H9 (cell line): ENCODE measurements at regions not wholly inside any gene's neighbourhood (a gene's known extent, or its start where the extent isn't known, plus 50 kb on each side); places are given as distances from the start of the nearest gene placed in this dataset.

Experiments
- DNase-seq: peaks from one replicate; pipeline ENCODE4 v3.0.0-alpha.2; 2017
- H2AFZ ChIP-seq: one replicate; pipeline ENCODE4 v1.6.1; 2013; ENCODE audit warnings: mild to moderate bottlenecking, low read length, control low read depth, moderate library complexity
- H2AK5ac ChIP-seq: 2 replicates; pipeline ENCODE4 v1.6.1; 2013; ENCODE audit warnings: low read length, control low read depth, mixed read lengths; ENCODE audit not compliant: insufficient read length
- H2BK120ac ChIP-seq: one replicate; pipeline ENCODE4 v1.6.1; 2013; ENCODE audit warnings: low read depth, mild to moderate bottlenecking, low read length, control low read depth, inconsistent platforms; ENCODE audit not compliant: poor library complexity, severe bottlenecking
- H2BK12ac ChIP-seq: 2 replicates; pipeline ENCODE4 v1.6.1; 2013; ENCODE audit warnings: low read length, control low read depth, mixed read lengths, low read depth; ENCODE audit not compliant: insufficient read length
- H2BK15ac ChIP-seq: 2 replicates; pipeline ENCODE4 v1.6.1; 2013; ENCODE audit warnings: low read depth, low read length, control low read depth
- H2BK20ac ChIP-seq: one replicate; pipeline ENCODE4 v1.6.1; 2013; ENCODE audit warnings: low read depth, mild to moderate bottlenecking, low read length, control low read depth, inconsistent platforms; ENCODE audit not compliant: poor library complexity, severe bottlenecking
- H2BK5ac ChIP-seq: 2 replicates; pipeline ENCODE4 v1.6.1; 2013; ENCODE audit warnings: low read length, control low read depth, mixed read lengths; ENCODE audit not compliant: insufficient read length
- H3K14ac ChIP-seq: 2 replicates; pipeline ENCODE4 v1.6.1; 2013; ENCODE audit warnings: low read length, control low read depth; ENCODE audit not compliant: insufficient read depth
- H3K18ac ChIP-seq: 2 replicates; pipeline ENCODE4 v1.6.1; 2013; ENCODE audit warnings: low read depth, mild to moderate bottlenecking, mixed read lengths, low read length, control low read depth; ENCODE audit not compliant: insufficient read length
- H3K23ac ChIP-seq: 2 replicates; pipeline ENCODE4 v1.6.1; 2013; ENCODE audit warnings: low read length, control low read depth, mixed read lengths, low read depth; ENCODE audit not compliant: insufficient read length
- H3K23me2 ChIP-seq: 2 replicates; pipeline ENCODE4 v1.6.1; 2013; ENCODE audit warnings: low read depth, mild to moderate bottlenecking, mixed read lengths, low read length, control low read depth; ENCODE audit not compliant: insufficient read length, poor library complexity, severe bottlenecking
- H3K27ac ChIP-seq: 2 replicates; pipeline ENCODE4 v1.5.1; 2013; ENCODE audit warnings: low read length, control low read depth, mixed read lengths, low read depth; ENCODE audit not compliant: insufficient read length
- H3K27me3 ChIP-seq: 2 replicates; pipeline ENCODE4 v1.6.1; 2013; ENCODE audit warnings: low read length, control low read depth, inconsistent platforms; ENCODE audit not compliant: insufficient read depth
- H3K4ac ChIP-seq: 2 replicates; pipeline ENCODE4 v1.6.1; 2013; ENCODE audit warnings: low read depth, mild to moderate bottlenecking, control low read depth, inconsistent platforms, low read length, moderate library complexity
- H3K4me1 ChIP-seq: 2 replicates; pipeline ENCODE4 v1.6.1; 2013; ENCODE audit warnings: low read length, control low read depth, inconsistent platforms; ENCODE audit not compliant: insufficient read depth
- H3K4me2 ChIP-seq: 2 replicates; pipeline ENCODE4 v1.6.1; 2013; ENCODE audit warnings: low read length, control low read depth, mixed read lengths; ENCODE audit not compliant: insufficient read length, insufficient read depth
- H3K56ac ChIP-seq: 2 replicates; pipeline ENCODE4 v1.6.1; 2013; ENCODE audit warnings: low read depth, mild to moderate bottlenecking, mixed read lengths, low read length, control low read depth; ENCODE audit not compliant: insufficient read length
- H3K79me1 ChIP-seq: 2 replicates; pipeline ENCODE4 v1.6.1; 2013; ENCODE audit warnings: low read depth, mild to moderate bottlenecking, moderate library complexity, low read length, control low read depth, inconsistent platforms; ENCODE audit not compliant: insufficient read depth, poor library complexity, severe bottlenecking
- H3K79me2 ChIP-seq: 2 replicates; pipeline ENCODE4 v1.6.1; 2013; ENCODE audit warnings: low read length, control low read depth, inconsistent platforms; ENCODE audit not compliant: insufficient read depth
- H3K9ac ChIP-seq: 2 replicates; pipeline ENCODE4 v1.6.1; 2013; ENCODE audit warnings: low read length, control low read depth, mixed read lengths; ENCODE audit not compliant: insufficient read length; ENCODE audit errors: extremely low read depth
- H3K9me3 ChIP-seq: one replicate; pipeline ENCODE4 v1.6.1; 2013; ENCODE audit warnings: low read depth, low read length, inconsistent platforms; ENCODE audit not compliant: control insufficient read depth
- H3T11ph ChIP-seq: one replicate; pipeline ENCODE4 v1.6.1; 2013; ENCODE audit warnings: mild to moderate bottlenecking, low read length, control low read depth, inconsistent platforms
- H4K20me1 ChIP-seq: one replicate; pipeline ENCODE4 v1.6.1; 2013; ENCODE audit not compliant: control insufficient read depth, insufficient read length, insufficient read depth
- H4K5ac ChIP-seq: 2 replicates; pipeline ENCODE4 v1.6.1; 2013; ENCODE audit warnings: low read depth, mild to moderate bottlenecking, mixed read lengths, low read length, control low read depth; ENCODE audit not compliant: insufficient read length
- H4K8ac ChIP-seq: replicated peaks from 2 replicates; pipeline ENCODE4 v1.6.1; 2013; ENCODE audit warnings: low read length, control low read depth, mixed read lengths, low read depth; ENCODE audit not compliant: insufficient read length
- H4K91ac ChIP-seq: 2 replicates; pipeline ENCODE4 v1.6.1; 2013; ENCODE audit warnings: low read depth, mild to moderate bottlenecking, moderate library complexity, mixed read lengths, low read length, control low read depth; ENCODE audit not compliant: insufficient read length
- H3K27ac Mint-ChIP-seq, 3 experiments: 2 replicates in 2 of 3; 3 replicates in 1 of 3; pipeline ENCODE4 v1.8.0; 2020 to 2021; ENCODE audit warnings: mixed read lengths in 3 of 3, mild to moderate bottlenecking in 1 of 3, moderate library complexity in 1 of 3
- H3K27me3 Mint-ChIP-seq: 2 replicates; pipeline ENCODE4 v1.8.0; 2021; ENCODE audit warnings: low read depth, mild to moderate bottlenecking, moderate library complexity, mixed read lengths
- H3K36me3 Mint-ChIP-seq, 3 experiments: 2 replicates in 2 of 3; 3 replicates in 1 of 3; pipeline ENCODE4 v1.8.0; 2020 to 2021; ENCODE audit warnings: low read depth in 3 of 3, mixed read lengths in 3 of 3; ENCODE audit not compliant: insufficient read depth in 1 of 3
- H3K4me1 Mint-ChIP-seq, 2 experiments: 2 replicates each; pipeline ENCODE4 v1.8.0; 2020; ENCODE audit warnings: mixed read lengths in 2 of 2
- H3K4me3 Mint-ChIP-seq, 2 experiments: 2 replicates in 1 of 2; 3 replicates in 1 of 2; pipeline ENCODE4 v1.8.0; 2020 to 2021; ENCODE audit warnings: mild to moderate bottlenecking in 2 of 2, mixed read lengths in 2 of 2, moderate library complexity in 1 of 2
- H3K9me3 Mint-ChIP-seq, 2 experiments: 2 replicates in 1 of 2; 3 replicates in 1 of 2; pipeline ENCODE4 v1.8.0; 2020; ENCODE audit warnings: mild to moderate bottlenecking in 2 of 2, mixed read lengths in 2 of 2, moderate library complexity in 1 of 2
- CTCF ChIP-seq: fragments of 200-600 bp; sonication (generic); conservative IDR thresholded peaks from 3 replicates; pipeline ENCODE4 v1.8.0; 2021; ENCODE audit warnings: antibody characterized with exemption, mild to moderate bottlenecking
- WGBS: extraction: QIAGEN DNeasy Blood & Tissue Kit; methylation state at CpG from one replicate; pipeline ENCODE4 v1.1.7; 2013; ENCODE audit warnings: missing lambda C conversion rate, low lambda C conversion rate, mixed read lengths; ENCODE audit not compliant: insufficient read length; ENCODE audit errors: extremely low coverage; 5-methylcytosine and 5-hydroxymethylcytosine counted together

GRCh38 chr4:66340286-66340893, 670.1 kb upstream of the EPHA5 start:
- WGBS = no CpG with 5 or more reads among the region's 3 CpGs
- Histone ChIP-seq H4K5ac (no peak overlapping the region), H3K4me1 (no peaks in the 10 kb centered on the region), H2AK5ac (no peak overlapping the region), H3K9me3 (no peaks in the 10 kb centered on the region), H3K27me3 (no peaks in the 10 kb centered on the region), H3K9ac (no peak overlapping the region), H3K4ac (no peak overlapping the region), H3K4me2 (no peak overlapping the region), H2BK12ac (no peak overlapping the region), H3K79me1 (no peaks in the 10 kb centered on the region), H3K23me2 (no peaks in the 10 kb centered on the region), H4K8ac (no peak overlapping the region), H3K18ac (no peak overlapping the region), H3K56ac (no peak overlapping the region), H2BK5ac (no peak overlapping the region), H3T11ph (no peak overlapping the region), H2BK15ac (no peak overlapping the region), H3K23ac (no peak overlapping the region), H2BK20ac (no peak overlapping the region), H4K20me1 (no peaks in the 10 kb centered on the region), H3K79me2 (no peaks in the 10 kb centered on the region), H2BK120ac (no peak overlapping the region), H3K14ac (no peak overlapping the region), H4K91ac (no peak overlapping the region), H3K27ac (no peak overlapping the region), H2AFZ (no peak overlapping the region)
- TF ChIP-seq CTCF = no peak
- Mint-ChIP-seq H3K4me1 (no peaks in the 10 kb centered on the region), H3K27me3 (no peaks in the 10 kb centered on the region), H3K4me3 (no peak overlapping the region), H3K36me3 (0 out of 7 replicates have a peak, but pooled peaks cover 0 to 1% (median 0%) of the 10 kb centered on the region in 3 experiments), H3K27ac (no peak overlapping the region), H3K9me3 (peaks cover 4 to 5% of the 10 kb centered on the region in 2 experiments; a peak in 3 of 5 replicates)
- DNase-seq = no peak
